ENCODE measurements at regions not wholly inside any gene's neighbourhood (a gene's known extent, or its start where the extent isn't known, plus 50 kb on each side); places are given as distances from the start of the nearest gene placed in this dataset.
"Not testable (repeated sequence)": the region's sequence is repeated elsewhere in the genome, so short reads cannot be mapped to it uniquely, and the experiment has no call there.

DNA sequence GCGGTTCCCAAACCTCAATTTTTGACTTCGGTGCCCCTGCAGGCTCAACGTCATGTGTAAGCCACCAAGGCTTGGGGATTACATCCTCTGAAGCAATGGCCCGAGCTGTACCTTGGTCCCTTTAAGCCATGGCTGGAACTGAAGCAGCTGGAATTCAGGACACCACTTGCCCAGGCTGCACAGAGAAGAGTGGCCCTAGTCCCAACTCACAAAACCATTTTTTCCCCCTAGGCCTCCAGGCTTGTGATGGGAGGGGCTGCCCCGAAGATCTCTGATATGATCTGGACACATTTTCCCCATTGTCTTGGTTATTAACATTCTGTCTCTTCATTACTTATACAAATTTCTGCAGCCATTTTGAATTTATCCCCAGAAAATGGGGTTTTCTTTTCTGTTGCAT is 233.3 kb upstream of the ADGRL4 start:
- no peaks in the 10 kb centered on the region for H3K27me3 ChIP-seq
- DNase-seq = no peak
- H3K36me3 ChIP-seq = no peaks in the 10 kb centered on the region
- intact Hi-C loops (cut with DNase I) = no loop called here
- ATAC-seq = no peak
- no peak overlapping the region for H3K4me3 ChIP-seq
- no peaks in the 10 kb centered on the region for H3K4me1 ChIP-seq
- TF ChIP-seq, protein P1, sequence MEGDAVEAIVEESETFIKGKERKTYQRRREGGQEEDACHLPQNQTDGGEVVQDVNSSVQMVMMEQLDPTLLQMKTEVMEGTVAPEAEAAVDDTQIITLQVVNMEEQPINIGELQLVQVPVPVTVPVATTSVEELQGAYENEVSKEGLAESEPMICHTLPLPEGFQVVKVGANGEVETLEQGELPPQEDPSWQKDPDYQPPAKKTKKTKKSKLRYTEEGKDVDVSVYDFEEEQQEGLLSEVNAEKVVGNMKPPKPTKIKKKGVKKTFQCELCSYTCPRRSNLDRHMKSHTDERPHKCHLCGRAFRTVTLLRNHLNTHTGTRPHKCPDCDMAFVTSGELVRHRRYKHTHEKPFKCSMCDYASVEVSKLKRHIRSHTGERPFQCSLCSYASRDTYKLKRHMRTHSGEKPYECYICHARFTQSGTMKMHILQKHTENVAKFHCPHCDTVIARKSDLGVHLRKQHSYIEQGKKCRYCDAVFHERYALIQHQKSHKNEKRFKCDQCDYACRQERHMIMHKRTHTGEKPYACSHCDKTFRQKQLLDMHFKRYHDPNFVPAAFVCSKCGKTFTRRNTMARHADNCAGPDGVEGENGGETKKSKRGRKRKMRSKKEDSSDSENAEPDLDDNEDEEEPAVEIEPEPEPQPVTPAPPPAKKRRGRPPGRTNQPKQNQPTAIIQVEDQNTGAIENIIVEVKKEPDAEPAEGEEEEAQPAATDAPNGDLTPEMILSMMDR (IDR thresholded peaks at IDR 0.05) = no peak
- H3K9me3 ChIP-seq = no peaks in the 10 kb centered on the region
- no peak overlapping the region for H3K27ac ChIP-seq

GRCh38 chr1:79235301-79236002 is 228.9 kb upstream of the ADGRL4 start:
- Histone ChIP-seq H3K36me3 (no peaks in the 10 kb centered on the region), H3K27ac (no peak overlapping the region), H3K9me3 (no peaks in the 10 kb centered on the region), H3K4me1 (no peaks in the 10 kb centered on the region), H3K4me3 (no peak overlapping the region), H3K27me3 (no peaks in the 10 kb centered on the region)
- ATAC-seq (no peak), DNase-seq (no peak)
- TF ChIP-seq, protein P1 (IDR thresholded peaks at IDR 0.05) = no peak
- intact Hi-C loops (cut with DNase I) = no loop called here

- intact Hi-C loops (cut with DNase I) = no loop called here
- Histone ChIP-seq H3K4me3 (no peak overlapping the region), H3K27ac (no peak overlapping the region), H3K4me1 (no peaks in the 10 kb centered on the region), H3K9me3 (no peaks in the 10 kb centered on the region), H3K36me3 (no peaks in the 10 kb centered on the region), H3K27me3 (no peaks in the 10 kb centered on the region)
- TF ChIP-seq, protein P1 (IDR thresholded peaks at IDR 0.05) = no peak
- no peak for DNase-seq
- ATAC-seq = no peak
These were observed 226.3 kb upstream of the ADGRL4 start for GRCh38 chr1:79232818-79233217.

DNA sequence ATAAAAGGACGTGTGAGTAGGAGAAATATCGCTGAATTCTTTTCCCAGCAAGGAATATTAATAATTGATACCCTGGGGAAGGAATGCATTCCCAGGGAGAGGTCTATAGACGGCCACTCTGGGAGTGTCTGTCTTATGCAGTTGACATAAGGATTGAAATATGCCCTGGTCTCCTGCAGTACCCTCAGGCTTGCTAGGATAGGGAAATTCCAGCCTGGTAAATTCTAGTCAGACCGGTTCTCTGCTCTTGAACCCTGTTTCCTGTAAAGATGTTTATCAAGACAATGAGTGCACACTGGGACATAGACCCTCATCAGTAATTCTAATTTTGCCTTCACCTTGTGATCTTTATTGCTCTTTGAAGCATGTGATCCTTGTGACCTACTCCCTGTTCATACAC is 224.2 kb upstream of the ADGRL4 start:
- DNase-seq; H3K27me3 ChIP-seq; H3K4me3 ChIP-seq; intact Hi-C loops (cut with DNase I); ATAC-seq; H3K4me1 ChIP-seq; H3K9me3 ChIP-seq; H3K27ac ChIP-seq; H3K36me3 ChIP-seq: not testable (repeated sequence)

DNA sequence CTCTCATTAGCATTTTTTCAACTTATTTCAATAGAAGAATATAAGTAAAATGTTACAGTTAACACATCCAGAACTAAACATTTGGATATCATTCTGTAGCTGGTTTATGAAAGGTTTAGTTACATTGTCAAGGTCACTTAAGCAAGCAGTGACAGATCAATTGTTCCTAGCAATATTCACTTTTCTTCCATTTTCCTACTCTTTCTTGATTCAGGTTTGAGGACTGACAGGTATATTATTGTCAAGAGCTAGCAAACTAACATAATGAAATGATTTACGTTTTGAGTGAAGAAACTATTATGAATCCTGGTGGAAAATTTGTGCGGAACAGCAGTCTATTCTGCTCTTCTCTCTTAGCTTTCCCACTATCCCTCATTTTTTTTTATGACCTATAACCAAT is 220.4 kb upstream of the ADGRL4 start:
- no peak for DNase-seq
- Histone ChIP-seq H3K9me3 (no peaks in the 10 kb centered on the region), H3K4me1 (no peaks in the 10 kb centered on the region), H3K36me3 (no peaks in the 10 kb centered on the region), H3K27me3 (no peaks in the 10 kb centered on the region), H3K4me3 (no peak overlapping the region), H3K27ac (no peak overlapping the region)
- intact Hi-C loops (cut with DNase I) = no loop called here
- no peak for ATAC-seq
- TF ChIP-seq, protein P1 (IDR thresholded peaks at IDR 0.05) = no peak

- Histone ChIP-seq H3K27me3 (no peaks in the 10 kb centered on the region), H3K36me3 (no peaks in the 10 kb centered on the region), H3K27ac (no peak overlapping the region), H3K4me3 (no peak overlapping the region), H3K9me3 (peaks cover 7% of the 10 kb centered on the region), H3K4me1 (no peaks in the 10 kb centered on the region)
- TF ChIP-seq, protein P1 (IDR thresholded peaks at IDR 0.05) = no peak
- DNase-seq = no peak
- intact Hi-C loops (cut with DNase I) = no loop called here
- no peak for ATAC-seq
These were observed 218.0 kb upstream of the ADGRL4 start for GRCh38 chr1:79224537-79224936.
